Effector CD4-positive, alpha-beta T cell (primary cell): ENCODE measurements at regions not wholly inside any gene's neighbourhood (a gene's known extent, or its start where the extent isn't known, plus 50 kb on each side); places are given as distances from the start of the nearest gene placed in this dataset.
"Not testable (repeated sequence)": the region's sequence is repeated elsewhere in the genome, so short reads cannot be mapped to it uniquely, and the experiment has no call there.

ENCODE experiments used
- DNase-seq: peaks from one replicate; pipeline ENCODE4 v3.0.0-alpha.2; 2020

- DNase-seq = not testable (repeated sequence)
These were observed 1057.6 kb upstream of the ACO1 start for GRCh38 chr9:31326883-31327282.

GRCh38 chr9:31334837-31335528 is 1049.5 kb upstream of the ACO1 start:
- no peak for DNase-seq

GRCh38 chr9:31335529-31336234 is 1048.8 kb upstream of the ACO1 start:
- DNase-seq = no peak

GRCh38 chr9:31336386-31336785 is 1048.1 kb upstream of the ACO1 start:
- no peak for DNase-seq

GRCh38 chr9:31336841-31337240 is 1047.6 kb upstream of the ACO1 start:
- no peak for DNase-seq

- DNase-seq = peak; percentile 11
These were observed 1037.3 kb upstream of the ACO1 start for GRCh38 chr9:31347082-31347617.

GRCh38 chr9:31355159-31355882 is 1029.1 kb upstream of the ACO1 start:
- DNase-seq = no peak

- DNase-seq = no peak
These were observed 1028.5 kb upstream of the ACO1 start for GRCh38 chr9:31355965-31356364.

- no peak for DNase-seq
These were observed 1025.4 kb upstream of the ACO1 start for GRCh38 chr9:31359071-31359470.

- no peak for DNase-seq
These were observed 1020.3 kb upstream of the ACO1 start for GRCh38 chr9:31364171-31364570.

GRCh38 chr9:31372799-31373587 is 1011.5 kb upstream of the ACO1 start:
- no peak for DNase-seq

- DNase-seq = no peak
These were observed 1007.1 kb upstream of the ACO1 start for GRCh38 chr9:31377358-31377757.

GRCh38 chr9:31388660-31389059 is 995.8 kb upstream of the ACO1 start:
- no peak for DNase-seq

- DNase-seq = no peak
These were observed 995.4 kb upstream of the ACO1 start for GRCh38 chr9:31389075-31389474.

- no peak for DNase-seq
These were observed 993.9 kb upstream of the ACO1 start for GRCh38 chr9:31390403-31391025.

- no peak for DNase-seq
These were observed 991.2 kb upstream of the ACO1 start for GRCh38 chr9:31393240-31393639.

GRCh38 chr9:31394015-31394473 is 990.4 kb upstream of the ACO1 start:
- no peak for DNase-seq

GRCh38 chr9:31412081-31412480 is 972.4 kb upstream of the ACO1 start:
- DNase-seq = no peak

GRCh38 chr9:31415164-31415563 is 969.3 kb upstream of the ACO1 start:
- no peak for DNase-seq

- DNase-seq = no peak
These were observed 966.0 kb upstream of the ACO1 start for GRCh38 chr9:31418419-31418818.

GRCh38 chr9:31443630-31444457 is 940.6 kb upstream of the ACO1 start:
- DNase-seq = not testable (repeated sequence)
